MM.1S (cell line): ENCODE measurements at regions not wholly inside any gene's neighbourhood (a gene's known extent, or its start where the extent isn't known, plus 50 kb on each side); places are given as distances from the start of the nearest gene placed in this dataset.

Experiments
- CTCF ChIP-seq: fragments of 300-600 bp; sonication (generic); IDR thresholded peaks from 2 replicates; pipeline ENCODE4 v1.5.1; 2016; ENCODE audit warnings: antibody characterized with exemption, low read length, mixed read lengths
- EZH2 ChIP-seq: fragments of 300-600 bp; sonication (generic); optimal IDR thresholded peaks from 2 replicates; pipeline ENCODE3; 2017; ENCODE audit warnings: low read depth, mild to moderate bottlenecking, antibody characterized with exemption, low read length, mixed read lengths

- TF ChIP-seq EZH2 (no peak), CTCF (no peak)
Observed at GRCh38 chr4:103405415-103405814, 207.3 kb upstream of the CENPE start.
